Astrocyte (in vitro differentiated cells and primary cell): ENCODE measurements at regions not wholly inside any gene's neighbourhood (a gene's known extent, or its start where the extent isn't known, plus 50 kb on each side); places are given as distances from the start of the nearest gene placed in this dataset.

Source experiments
- DNase-seq: peaks from one replicate; pipeline ENCODE4 v3.0.0-alpha.2; 2010; ENCODE audit warnings: low read depth
- FAIRE-seq: peaks from 2 replicates; lab custom pipeline; 2011; peaks lifted over from hg19 to GRCh38; lab: Jason Lieb, UNC
- H2AFZ ChIP-seq: 2 replicates; pipeline ENCODE4 v1.6.0; 2012; ENCODE audit warnings: low read depth, low read length, inconsistent platforms
- H3K27ac ChIP-seq: 2 replicates; pipeline ENCODE4 v1.5.1; 2011; ENCODE audit warnings: low read depth, low read length, inconsistent platforms
- H3K27me3 ChIP-seq: 2 replicates; pipeline ENCODE4 v1.6.0; 2011; ENCODE audit warnings: low read length, inconsistent platforms; ENCODE audit not compliant: insufficient read depth
- H3K36me3 ChIP-seq: 2 replicates; pipeline ENCODE4 v1.5.1; 2011; ENCODE audit warnings: low read length, inconsistent platforms; ENCODE audit not compliant: insufficient read depth
- H3K4me1 ChIP-seq: 2 replicates; pipeline ENCODE4 v1.5.1; 2011; ENCODE audit warnings: low read length, inconsistent platforms; ENCODE audit not compliant: insufficient read depth
- H3K4me2 ChIP-seq: 2 replicates; pipeline ENCODE4 v1.6.0; 2012; ENCODE audit warnings: low read length, inconsistent platforms
- H3K4me3 ChIP-seq: 2 replicates; pipeline ENCODE4 v1.5.1; 2011; ENCODE audit warnings: low read depth, mild to moderate bottlenecking, low read length, inconsistent platforms; ENCODE audit not compliant: insufficient read depth
- H3K79me2 ChIP-seq: 2 replicates; pipeline ENCODE4 v1.6.0; 2012; ENCODE audit warnings: mild to moderate bottlenecking, low read length, inconsistent platforms; ENCODE audit not compliant: insufficient read depth
- H3K9ac ChIP-seq: 2 replicates; pipeline ENCODE4 v1.6.0; 2012; ENCODE audit warnings: mild to moderate bottlenecking, low read length, inconsistent platforms
- H3K9me3 ChIP-seq: 2 replicates; pipeline ENCODE4 v1.5.1; 2012; ENCODE audit warnings: low read depth, mild to moderate bottlenecking, low read length, inconsistent platforms; ENCODE audit not compliant: insufficient read depth
- H4K20me1 ChIP-seq: 2 replicates; pipeline ENCODE4 v1.6.0; 2012; ENCODE audit warnings: low read length, inconsistent platforms; ENCODE audit not compliant: insufficient read depth
- H3K27ac Mint-ChIP-seq: one replicate; pipeline ENCODE4 v1.8.0; 2021; ENCODE audit warnings: mild to moderate bottlenecking, mixed read lengths; ENCODE audit not compliant: unreplicated experiment
- H3K27me3 Mint-ChIP-seq: one replicate; pipeline ENCODE4 v1.8.0; 2021; ENCODE audit warnings: low read depth, mixed read lengths; ENCODE audit not compliant: unreplicated experiment
- H3K36me3 Mint-ChIP-seq: one replicate; pipeline ENCODE4 v1.8.0; 2021; ENCODE audit warnings: low read depth, mixed read lengths; ENCODE audit not compliant: unreplicated experiment
- H3K4me1 Mint-ChIP-seq: one replicate; pipeline ENCODE4 v1.8.0; 2021; ENCODE audit warnings: low read depth, mixed read lengths; ENCODE audit not compliant: unreplicated experiment
- H3K4me3 Mint-ChIP-seq: one replicate; pipeline ENCODE4 v1.8.0; 2021; ENCODE audit warnings: mild to moderate bottlenecking, moderate library complexity, mixed read lengths; ENCODE audit not compliant: unreplicated experiment
- H3K9me3 Mint-ChIP-seq: one replicate; pipeline ENCODE4 v1.8.0; 2021; ENCODE audit warnings: mild to moderate bottlenecking, mixed read lengths; ENCODE audit not compliant: unreplicated experiment
- CTCF ChIP-seq: IDR thresholded peaks from 2 replicates; pipeline ENCODE4 v1.5.1; 2011; ENCODE audit warnings: low read depth, mild to moderate bottlenecking, inconsistent platforms, low read length, moderate library complexity; ENCODE audit not compliant: insufficient read depth
- EZH2 ChIP-seq: IDR thresholded peaks from 2 replicates; pipeline ENCODE4 v1.6.1; 2012; ENCODE audit warnings: mild to moderate bottlenecking, low read length, inconsistent platforms; ENCODE audit not compliant: insufficient read depth

GRCh38 chr13:74289861-74290773 is 155.9 kb upstream of the KLF12 start:
- no peaks in the 10 kb centered on the region for H3K36me3 ChIP-seq
- peaks cover 26% of the 10 kb centered on the region for H3K4me1 ChIP-seq
- FAIRE-seq (no peak), DNase-seq (peak; percentile 100)
- H3K4me1 Mint-ChIP-seq, result peaks cover 24% of the 10 kb centered on the region
- peak overlapping the region; percentile 78 for H3K4me2 ChIP-seq
- H3K27ac Mint-ChIP-seq, result peak overlapping the region; percentile 43
- peak overlapping the region; percentile 34 for H3K9ac ChIP-seq
- H3K4me3 ChIP-seq, result peak overlapping the region; percentile 5
- H3K27ac ChIP-seq, result no peak overlapping the region
- H3K4me3 Mint-ChIP-seq, result no peak overlapping the region
- no peaks in the 10 kb centered on the region for H4K20me1 ChIP-seq
- H3K36me3 Mint-ChIP-seq, result no peaks in the 10 kb centered on the region
- H3K9me3 ChIP-seq, result no peaks in the 10 kb centered on the region
- no peaks in the 10 kb centered on the region for H3K27me3 Mint-ChIP-seq
- H3K9me3 Mint-ChIP-seq, result no peaks in the 10 kb centered on the region
- H3K27me3 ChIP-seq, result no peaks in the 10 kb centered on the region
- TF ChIP-seq EZH2, result no peak
- TF ChIP-seq CTCF, result no peak
- no peaks in the 10 kb centered on the region for H3K79me2 ChIP-seq
- peak overlapping the region; percentile 15 for H2AFZ ChIP-seq

DNA sequence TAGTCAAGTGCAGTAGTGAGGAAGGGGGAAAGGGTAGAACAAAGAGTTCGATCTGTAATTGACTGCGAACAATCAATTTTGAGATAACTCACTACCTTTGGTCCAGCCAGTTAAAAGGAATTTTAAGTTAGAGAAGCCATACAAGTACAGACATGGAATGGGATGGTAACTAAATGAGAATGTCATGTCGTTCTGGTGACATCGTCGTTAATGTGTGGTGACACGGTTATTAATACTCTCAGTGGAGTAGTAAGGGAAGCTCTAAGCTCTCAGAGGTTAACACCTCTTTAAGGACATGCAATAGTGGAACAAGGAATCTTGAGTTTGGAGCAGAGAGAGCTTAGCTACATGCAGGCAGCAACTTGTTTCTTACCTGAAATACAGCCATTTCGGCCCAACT is 154.9 kb upstream of the KLF12 start:
- Histone ChIP-seq H3K4me1 (peaks cover 26% of the 10 kb centered on the region), H2AFZ (no peak overlapping the region), H3K9ac (no peak overlapping the region), H3K4me2 (no peak overlapping the region), H4K20me1 (no peaks in the 10 kb centered on the region), H3K79me2 (no peaks in the 10 kb centered on the region), H3K27ac (no peak overlapping the region), H3K27me3 (no peaks in the 10 kb centered on the region), H3K4me3 (no peak overlapping the region), H3K9me3 (no peaks in the 10 kb centered on the region), H3K36me3 (no peaks in the 10 kb centered on the region)
- Mint-ChIP-seq H3K36me3 (no peaks in the 10 kb centered on the region), H3K4me1 (peaks cover 24% of the 10 kb centered on the region), H3K27ac (no peak overlapping the region), H3K4me3 (no peak overlapping the region), H3K9me3 (no peaks in the 10 kb centered on the region), H3K27me3 (no peaks in the 10 kb centered on the region)
- FAIRE-seq (no peak), DNase-seq (no peak)
- no peak for TF ChIP-seq CTCF
- TF ChIP-seq EZH2, result no peak
